Left ventricle myocardium superior (tissue), 1 donor: ENCODE measurements at regions not wholly inside any gene's neighbourhood (a gene's known extent, or its start where the extent isn't known, plus 50 kb on each side); places are given as distances from the start of the nearest gene placed in this dataset.

Experiments
- ATAC-seq: fragments of 200-7000 bp; cut with Tn5 transposase; one replicate; pipeline ENCODE4 v1.9.1; 2020; ENCODE audit warnings: mild to moderate bottlenecking, moderate library complexity
- DNase-seq: peaks from one replicate; pipeline ENCODE4 v3.0.0-alpha.2; 2020
- intact Hi-C: fragments of 100-400 bp; cut with micrococcal nuclease; formaldehyde crosslinking; loops from one replicate; pipeline ENCODE4 v1.11.0; 2022
- donor health status: DM: no; HTN: yes; CAD: no; lungs with severe emphysema.

DNA sequence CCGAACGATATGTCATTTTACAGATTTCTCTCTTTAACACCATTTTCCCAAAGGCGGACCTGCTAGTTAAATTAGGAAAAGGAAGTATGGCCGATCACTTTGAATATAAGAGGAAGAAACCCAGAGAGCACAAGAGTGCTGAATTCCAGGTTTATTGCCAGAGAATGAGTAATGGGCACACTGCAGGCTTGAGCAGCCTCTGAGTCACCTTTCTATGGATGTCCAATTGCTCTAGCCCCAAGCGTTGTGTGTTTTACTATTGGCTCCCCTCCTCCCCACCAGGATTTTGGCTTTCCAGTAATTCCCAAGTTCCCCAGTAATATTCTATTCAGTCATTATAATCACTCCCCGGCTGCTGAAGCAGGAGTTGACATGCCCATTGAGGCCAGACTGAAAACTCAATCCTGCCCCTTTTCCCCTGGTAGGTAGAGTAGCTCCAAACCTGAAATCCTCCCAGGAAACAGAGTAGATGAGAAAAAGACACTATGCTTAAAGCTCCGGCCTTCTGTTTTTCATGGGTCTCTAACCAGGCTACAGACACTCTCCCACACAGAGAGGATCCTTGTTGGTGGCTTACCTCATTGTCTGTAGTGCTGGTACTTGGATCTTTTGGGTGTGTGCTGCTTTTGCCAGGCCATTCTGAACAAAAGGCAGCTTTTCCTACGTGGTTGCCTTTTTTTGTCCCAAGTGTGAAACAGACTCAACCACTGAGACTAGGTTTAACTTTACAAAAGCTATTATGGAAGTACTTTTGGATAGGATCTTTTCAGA is 704.3 kb upstream of the FLRT2 start:
- intact Hi-C loops: no loop called here
- no peak for DNase-seq
- no peak for ATAC-seq

DNA sequence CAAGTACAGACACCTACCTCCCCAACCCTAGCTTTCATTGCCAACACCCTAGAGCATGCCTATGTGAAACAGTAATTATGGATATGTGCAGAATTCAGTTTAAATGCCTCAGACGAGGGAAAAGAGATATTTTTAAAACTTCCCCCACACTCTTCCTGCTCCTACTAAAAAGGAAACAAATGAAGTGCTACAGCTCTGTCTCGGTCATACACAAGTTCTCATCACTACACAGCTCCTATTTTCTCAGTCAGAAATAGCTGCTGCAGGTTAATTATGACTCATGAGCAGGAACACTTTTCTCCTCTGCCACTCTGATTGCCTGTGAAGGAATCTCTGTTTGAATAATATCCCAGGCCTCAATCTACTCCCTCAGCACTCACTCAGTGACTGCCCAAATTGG is 703.6 kb upstream of the FLRT2 start:
- intact Hi-C loops: no loop called here
- DNase-seq (no peak), ATAC-seq (no peak)

DNA sequence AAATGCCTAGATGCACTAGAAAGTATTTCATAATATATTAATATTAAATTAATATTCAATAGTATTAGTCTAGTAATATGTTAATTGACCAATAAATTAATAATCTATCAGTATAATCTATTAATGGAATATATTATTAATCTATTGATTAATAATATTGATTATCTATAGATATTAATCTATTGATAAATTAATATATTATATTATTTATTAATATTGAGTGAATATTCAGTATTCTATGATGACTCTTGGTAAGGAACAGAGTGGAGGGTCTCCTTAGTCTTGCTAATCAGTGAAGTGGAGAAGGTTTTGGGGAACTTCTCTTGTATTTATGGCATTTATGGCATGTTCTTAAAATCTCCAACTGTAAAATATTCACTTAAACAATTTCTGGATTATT is 679.3 kb upstream of the FLRT2 start:
- ATAC-seq (no peak), DNase-seq (no peak)
- intact Hi-C loops: no loop called here

DNA sequence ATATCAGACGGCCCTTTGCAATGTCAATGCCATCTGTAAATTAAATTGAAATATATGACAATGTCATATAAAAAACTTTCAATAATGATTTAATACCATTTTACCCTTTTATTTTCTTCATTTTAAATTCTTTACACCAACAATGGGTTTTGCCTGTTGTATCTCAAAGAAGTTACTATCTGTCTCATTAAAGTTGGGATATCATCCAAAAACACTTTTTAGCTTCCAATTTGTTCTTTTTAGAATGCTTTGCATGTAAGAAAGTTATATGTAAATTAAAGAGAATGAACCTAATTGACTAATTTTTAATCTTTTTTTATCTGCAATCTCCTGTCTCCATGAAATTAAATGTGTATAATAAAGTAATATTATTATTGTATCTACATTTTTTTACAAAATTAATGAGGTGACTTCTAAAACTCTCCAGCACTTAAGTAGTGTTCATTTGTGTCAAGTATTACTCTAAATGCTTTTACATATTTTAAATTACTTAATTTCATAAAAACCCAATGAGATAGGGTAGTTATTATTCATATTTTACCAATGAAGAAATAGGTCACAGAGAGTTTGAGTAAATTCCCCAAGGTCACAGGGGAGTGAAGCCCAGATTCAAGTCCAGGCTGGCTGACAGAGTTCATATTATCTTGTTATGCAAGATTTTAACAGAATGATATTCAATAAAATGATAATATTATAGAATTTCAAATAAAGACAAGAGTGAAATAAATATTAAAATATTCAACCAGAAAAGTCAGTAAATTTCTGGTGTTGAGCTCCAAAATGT is 673.0 kb upstream of the FLRT2 start:
- ATAC-seq: peak; percentile 54
- intact Hi-C loops: no loop called here
- DNase-seq: no peak

DNA sequence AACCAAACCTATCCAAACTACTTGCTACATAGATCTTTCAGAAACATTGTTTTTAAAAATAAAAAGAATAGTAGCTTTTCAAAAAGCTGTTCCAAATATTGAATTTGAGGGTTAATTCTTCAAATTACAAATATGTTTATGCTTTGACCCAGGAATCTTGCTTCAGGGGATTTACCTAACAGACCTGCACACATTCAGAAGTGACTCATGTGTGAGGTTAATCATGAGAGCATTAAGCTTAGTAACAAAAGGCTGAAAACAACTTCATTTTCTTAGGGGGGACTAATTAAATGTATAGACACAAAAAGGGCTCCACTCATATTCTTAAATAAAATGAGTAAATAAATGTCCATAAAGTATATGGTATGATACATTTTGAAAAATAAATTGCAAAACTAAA is 672.4 kb upstream of the FLRT2 start:
- ATAC-seq (no peak), DNase-seq (no peak)
- intact Hi-C loops: no loop called here

DNA sequence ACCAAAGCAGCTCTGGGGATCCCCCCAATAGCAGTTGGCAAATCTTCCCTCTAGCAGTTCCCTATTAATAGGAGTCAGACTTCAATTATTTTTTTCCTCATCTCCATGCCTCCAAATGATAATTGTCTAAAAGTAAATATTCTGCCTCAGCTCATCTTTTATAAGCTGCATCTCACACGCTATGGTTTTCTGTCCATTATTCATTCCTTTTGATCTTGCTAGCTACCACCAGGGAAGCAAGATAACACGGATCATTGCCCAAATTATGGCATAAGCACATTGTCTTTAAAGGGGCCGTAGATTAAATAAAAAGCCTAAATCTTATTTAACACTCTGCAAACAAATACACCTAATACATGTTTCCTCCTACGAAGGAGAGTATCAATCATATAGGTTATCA is 670.8 kb upstream of the FLRT2 start:
- ATAC-seq: no peak
- intact Hi-C loops: no loop called here
- no peak for DNase-seq

DNA sequence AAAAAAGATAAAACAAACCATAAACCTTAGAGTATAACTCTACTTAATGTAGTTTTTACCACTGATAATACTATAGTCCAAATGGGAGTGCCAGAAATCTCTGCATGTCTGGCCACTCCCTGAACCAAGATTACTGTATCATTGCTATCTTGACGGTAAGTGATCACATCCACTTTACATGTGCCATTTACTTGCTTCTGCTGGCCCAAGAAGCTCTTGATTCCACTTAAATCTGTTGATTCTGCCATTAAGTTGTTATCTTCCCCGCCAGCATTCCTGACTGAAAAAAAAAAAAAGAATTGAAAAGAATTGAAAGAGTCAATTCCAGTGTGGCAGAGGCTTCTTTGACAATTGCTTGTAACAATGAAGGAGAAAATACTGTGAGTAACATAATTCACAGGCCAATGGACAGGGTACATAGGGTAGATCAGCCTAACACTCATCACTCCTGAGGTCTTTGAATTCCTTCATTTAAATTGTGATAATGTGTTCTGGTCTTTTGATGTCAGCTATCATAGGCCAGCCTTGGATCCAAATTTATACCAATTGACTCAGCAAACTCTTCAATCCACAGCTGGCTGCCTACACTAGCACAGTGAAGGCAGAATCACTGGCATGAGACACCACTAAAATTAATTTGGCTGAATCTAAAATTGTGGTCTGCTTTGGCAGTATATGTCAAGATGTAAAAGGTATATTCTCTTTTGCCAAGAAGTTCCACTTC is 665.2 kb upstream of the FLRT2 start:
- no peak for ATAC-seq
- intact Hi-C loops: no loop called here
- no peak for DNase-seq

DNA sequence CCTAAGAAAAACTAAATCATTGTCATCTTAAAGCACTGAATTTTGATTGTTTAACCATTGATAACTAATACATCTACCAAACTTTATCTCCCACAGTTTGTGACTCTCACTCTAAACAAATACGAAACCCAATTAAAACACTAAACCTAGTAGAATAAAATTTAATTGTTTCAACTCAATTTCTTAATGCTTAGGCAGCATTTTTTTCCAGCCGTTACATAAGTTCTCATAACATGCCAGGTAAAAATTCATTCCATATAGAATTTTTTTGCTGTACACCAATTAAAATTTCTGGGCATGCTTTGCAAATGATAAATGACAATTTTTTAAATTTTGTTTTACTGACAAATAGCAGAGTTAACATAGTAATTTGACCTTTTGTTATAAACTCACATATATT is 658.2 kb upstream of the FLRT2 start:
- ATAC-seq: no peak
- intact Hi-C loops: no loop called here

DNA sequence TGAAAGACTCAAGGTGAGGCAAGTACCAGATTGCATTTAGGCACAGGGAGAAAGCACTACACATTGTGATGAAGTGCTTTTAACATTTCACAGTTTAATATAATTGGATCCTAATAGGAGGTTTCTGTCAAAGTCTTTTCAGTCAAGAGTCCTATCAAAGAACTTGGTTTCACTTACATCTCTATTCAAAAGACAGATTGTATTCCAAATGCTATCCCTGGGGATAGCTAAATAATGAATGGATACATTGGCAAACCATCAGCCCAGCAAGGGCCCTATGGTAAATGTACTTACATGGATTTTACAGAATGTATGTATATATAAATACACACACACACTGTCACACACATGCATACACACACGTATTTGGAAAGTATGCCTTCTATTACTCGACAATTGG is 655.5 kb upstream of the FLRT2 start:
- intact Hi-C loops: no loop called here
- no peak for ATAC-seq
- no peak for DNase-seq

More for the DNA sequence above, 658.2 kb upstream of the FLRT2 start:
- no peak for DNase-seq

DNA sequence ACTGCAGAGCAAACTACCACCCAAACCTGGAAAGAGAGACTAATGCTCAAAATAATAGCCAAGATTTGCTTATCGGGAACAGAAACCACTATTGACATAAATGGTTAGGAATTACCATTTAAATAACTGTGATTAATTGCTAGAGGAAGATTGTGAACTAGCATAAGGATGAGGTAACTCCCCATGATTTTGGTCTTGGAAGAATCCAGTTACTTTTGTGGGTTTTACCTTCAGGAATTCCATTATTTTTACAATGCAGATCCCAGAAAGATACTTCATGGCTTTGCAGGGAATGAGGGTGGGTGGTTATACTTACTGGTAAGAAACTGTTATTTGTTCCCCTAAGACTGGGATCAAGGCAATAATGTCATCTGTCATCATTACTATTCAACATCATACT is 652.9 kb upstream of the FLRT2 start:
- DNase-seq (no peak), ATAC-seq (no peak)
- intact Hi-C loops: no loop called here

DNA sequence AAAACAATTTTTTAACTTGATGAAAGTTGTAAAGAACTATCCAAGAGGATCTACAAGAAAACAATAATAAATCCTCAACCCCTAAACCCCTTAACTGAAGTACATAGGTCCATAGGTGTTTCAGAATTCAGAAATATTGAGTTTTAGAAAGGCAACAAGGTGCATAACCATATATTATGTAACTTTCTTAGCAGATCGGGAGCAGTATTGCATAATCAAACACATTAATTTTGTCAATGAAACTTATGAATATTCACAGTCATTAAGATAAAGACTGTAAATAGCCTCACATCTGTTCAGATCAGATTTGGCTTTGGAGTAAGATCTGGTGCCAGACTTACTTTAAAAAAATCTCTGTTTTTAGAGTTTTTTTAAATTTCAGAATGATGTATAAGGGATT is 647.1 kb upstream of the FLRT2 start:
- intact Hi-C loops: no loop called here
- no peak for DNase-seq

DNA sequence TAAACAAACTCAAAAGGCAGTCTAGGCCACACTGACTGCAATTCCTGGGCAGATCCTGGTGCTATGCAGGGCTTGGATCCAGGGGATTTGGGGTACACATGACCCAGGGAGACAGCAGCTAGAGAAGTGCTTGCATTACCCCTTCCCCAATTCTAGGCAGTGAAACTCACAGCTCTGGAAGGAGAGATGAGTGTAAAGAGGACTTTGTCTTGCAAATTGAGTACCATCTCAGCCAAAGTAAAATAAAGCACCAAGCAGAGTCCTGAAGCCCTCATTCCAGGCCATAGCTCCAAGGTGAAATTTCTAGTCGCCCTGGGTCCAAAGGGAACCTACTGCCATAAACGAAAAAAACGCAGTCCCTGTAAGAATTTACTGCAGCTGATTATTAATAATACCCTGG is 644.9 kb upstream of the FLRT2 start:
- ATAC-seq (no peak), DNase-seq (no peak)
- intact Hi-C loops: no loop called here

More for the DNA sequence above, 647.1 kb upstream of the FLRT2 start:
- ATAC-seq: no peak

DNA sequence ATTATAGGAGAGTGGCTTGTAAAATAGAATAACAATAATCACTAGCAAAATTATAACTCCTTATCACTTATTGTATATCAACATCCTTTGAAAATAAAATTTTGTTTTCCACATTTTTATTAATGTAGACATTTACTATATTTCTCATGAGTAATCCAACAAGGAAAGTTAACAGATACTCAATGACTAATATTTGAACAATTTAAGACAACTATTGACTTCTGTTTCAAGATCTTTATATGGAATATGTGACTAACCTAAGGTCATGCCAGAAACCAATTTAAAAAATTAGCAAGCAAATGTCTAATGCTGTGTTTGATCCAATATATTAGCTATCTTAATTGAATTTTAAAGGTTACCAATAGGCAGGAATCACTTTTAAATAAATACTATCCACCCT is 638.5 kb upstream of the FLRT2 start:
- DNase-seq (no peak), ATAC-seq (no peak)
- intact Hi-C loops: no loop called here

DNA sequence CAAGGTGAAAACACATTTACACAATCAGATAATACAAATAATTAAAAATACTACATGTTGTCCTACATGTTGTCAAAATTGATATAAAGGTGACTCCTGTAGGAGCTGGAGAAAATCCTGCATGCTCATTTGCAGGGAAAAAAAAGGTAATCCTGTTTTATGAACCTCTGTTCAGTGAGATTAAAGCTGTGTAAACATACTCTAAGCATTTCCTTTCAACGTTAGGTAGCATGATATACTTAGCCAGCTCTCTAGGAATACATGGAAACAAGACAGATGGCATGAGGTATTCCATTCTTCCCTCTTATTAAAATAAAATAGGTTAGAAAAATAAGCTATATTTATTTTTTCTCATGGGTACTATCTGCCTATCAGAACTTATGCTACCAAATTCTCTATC is 635.7 kb upstream of the FLRT2 start:
- DNase-seq (no peak), ATAC-seq (no peak)
- intact Hi-C loops: no loop called here

DNA sequence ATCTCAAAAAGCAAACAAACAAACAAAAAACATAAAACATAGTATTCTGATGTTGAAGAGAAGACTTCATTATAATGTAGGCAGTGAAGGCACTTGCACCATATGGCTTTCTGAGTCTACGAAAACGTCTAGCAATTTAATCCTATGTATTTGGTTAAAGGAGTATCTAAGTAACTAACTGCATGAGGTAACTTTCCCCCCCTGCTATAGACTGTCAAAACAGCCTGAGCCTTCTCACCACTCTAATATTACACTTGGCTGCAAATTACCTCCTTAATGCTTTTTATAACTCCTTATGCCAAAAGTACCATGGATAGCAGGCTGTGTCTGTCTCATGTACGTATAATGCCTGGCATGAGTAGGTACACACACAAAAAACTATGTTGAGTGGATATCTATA is 607.6 kb upstream of the FLRT2 start:
- DNase-seq: no peak
- no peak for ATAC-seq
- intact Hi-C loops: no loop called here

DNA sequence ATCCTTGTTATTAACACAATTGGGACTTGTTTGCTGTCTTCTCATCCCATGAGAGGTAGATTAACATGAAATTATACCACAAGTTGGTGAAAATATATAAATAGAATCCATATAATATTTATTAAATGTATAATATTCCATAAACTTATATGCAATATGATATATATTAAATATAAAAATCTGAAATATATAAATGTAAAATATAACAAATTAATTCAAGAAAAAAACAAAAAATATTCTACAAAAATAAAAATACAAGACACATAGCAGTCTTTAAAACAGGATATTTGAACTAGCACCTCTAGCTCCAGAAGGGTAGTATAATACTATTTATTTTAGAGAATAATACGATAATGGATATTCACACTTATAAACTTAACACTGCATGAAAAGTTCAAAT is 603.3 kb upstream of the FLRT2 start:
- ATAC-seq (no peak), DNase-seq (no peak)
- intact Hi-C loops: no loop called here

DNA sequence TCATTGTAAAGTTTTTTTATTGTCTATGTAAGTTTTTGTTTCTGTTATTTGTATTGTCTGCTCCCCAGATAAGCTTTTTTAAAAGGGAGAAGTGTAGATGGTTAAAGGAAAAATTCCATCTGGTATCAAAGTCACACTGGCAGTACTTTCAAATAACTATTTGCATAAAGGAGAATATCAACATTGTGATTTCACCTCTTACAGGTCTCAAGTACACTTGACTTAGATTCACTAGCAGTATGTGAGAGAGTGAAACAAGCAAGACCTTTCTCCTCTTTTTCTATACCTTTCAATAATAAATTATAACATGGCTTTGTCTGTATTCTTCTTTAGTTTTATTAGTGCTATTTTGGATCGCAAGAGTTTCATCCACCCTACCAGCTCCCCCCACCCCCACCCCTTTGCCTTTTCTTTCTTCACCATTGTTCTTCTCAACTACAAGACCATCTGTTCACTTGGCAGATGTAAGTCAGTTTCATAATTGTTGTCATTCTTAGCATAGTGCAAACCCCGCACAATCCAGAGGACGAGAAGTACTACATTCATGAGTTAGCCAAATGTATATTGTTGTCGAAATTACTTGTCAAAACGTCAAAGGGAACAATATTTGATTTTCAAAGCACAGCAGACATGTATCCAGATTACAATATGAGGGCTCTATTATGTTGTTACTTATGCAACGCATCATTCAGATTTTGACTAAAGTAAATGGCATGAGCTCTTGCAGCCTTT is 602.7 kb upstream of the FLRT2 start:
- DNase-seq (no peak), ATAC-seq (peak; percentile 42)
- intact Hi-C loops: no loop called here

DNA sequence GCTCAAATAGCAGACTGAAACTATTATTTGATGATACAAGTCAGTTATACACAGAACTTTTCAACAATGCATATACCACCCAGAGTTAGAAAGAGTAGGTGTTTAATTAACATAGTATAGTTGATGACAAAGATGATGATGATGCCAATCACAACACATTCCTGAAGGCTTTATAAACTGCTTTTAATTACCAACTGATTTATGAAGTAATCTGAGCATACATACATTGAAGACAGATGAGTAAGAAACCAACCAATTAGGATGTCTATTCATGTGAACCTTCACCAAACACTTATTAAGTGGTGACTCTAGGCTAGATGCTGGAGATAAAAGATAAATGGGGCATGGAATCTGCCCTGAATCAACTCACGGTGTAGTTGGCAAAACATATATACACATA is 600.9 kb upstream of the FLRT2 start:
- DNase-seq (no peak), ATAC-seq (no peak)
- intact Hi-C loops: no loop called here

DNA sequence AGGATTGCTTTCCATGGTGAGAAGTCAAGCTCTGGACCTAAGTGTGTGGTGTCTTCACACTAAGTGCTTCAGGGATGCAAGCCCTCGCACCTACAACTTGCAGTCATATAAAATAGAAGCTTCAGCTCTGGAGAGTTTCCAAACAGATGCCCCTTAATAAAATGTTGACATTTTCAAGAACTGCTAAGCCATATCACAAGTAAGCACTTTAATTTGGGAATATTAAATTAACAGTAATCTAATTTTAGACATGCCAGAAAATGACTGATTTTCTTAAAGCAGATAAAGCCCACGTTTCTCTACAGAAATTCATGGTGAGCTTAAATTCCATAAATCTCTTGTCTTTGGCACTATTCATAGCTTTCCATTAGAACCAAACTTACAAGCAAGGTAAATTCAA is 600.1 kb upstream of the FLRT2 start:
- no peak for DNase-seq
- ATAC-seq: no peak
- intact Hi-C loops: no loop called here

DNA sequence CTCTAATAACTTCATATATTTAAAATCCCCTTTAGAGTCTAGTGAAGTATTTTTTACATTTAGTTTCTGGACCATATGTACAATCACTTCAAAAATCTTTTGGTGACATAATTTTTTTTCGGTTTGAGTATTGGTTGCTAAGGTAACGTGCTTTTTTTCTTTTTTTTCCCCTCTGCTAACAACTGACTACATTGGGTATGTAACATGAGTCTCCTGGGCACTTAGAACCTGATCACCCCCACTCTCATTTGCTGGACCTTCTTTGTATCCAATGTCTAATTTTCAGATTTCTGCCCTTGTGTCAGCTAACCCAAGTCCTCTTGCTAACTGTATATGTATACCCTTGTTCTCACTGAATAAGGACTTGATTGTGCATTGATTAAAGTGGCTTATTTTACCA is 592.9 kb upstream of the FLRT2 start:
- DNase-seq (no peak), ATAC-seq (no peak)
- intact Hi-C loops: no loop called here
